GM21717 (cell line): ENCODE measurements at regions not wholly inside any gene's neighbourhood (a gene's known extent, or its start where the extent isn't known, plus 50 kb on each side); places are given as distances from the start of the nearest gene placed in this dataset.
A peak's percentile ranks its signal among the peaks of the same experiment; 100 is the strongest.
"Not testable (repeated sequence)": the region's sequence is repeated elsewhere in the genome, so short reads cannot be mapped to it uniquely, and the experiment has no call there.

Experiments used
- ATAC-seq: cut with Tn5 transposase; IDR thresholded peaks from one replicate; pipeline ENCODE4 v1.9.1; 2021; ENCODE audit warnings: mild to moderate bottlenecking, moderate library complexity; ENCODE audit not compliant: unreplicated experiment

DNA sequence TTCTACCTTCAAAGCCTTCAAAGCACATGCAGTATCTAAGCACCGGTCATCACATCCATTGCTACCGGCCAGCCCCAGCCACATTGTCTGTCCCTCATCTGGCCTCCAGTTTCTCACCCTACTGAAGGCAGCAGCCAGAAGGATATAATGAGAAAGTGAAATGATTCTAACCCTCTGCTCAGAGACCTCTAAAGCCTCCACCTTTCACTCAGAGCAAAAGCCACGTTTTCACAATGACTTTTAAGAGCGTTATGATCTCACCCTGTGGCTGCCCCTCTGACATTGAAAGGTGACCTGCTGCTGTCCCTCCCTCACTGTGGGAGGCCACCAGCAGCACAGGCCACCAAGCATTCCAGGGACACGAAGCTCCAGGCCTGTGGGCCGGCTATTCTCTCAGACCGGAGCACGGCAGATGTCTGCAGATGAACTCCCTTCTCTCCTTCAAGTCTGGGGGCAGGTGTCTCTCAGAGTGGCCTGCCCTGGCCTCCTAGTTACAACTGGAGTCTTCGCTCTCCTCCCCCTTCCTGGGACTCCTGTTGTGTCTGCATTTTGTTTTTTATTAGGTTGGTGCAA lies 94.9 kb upstream of the EEPD1 start:
- peak; percentile 81 for ATAC-seq

DNA sequence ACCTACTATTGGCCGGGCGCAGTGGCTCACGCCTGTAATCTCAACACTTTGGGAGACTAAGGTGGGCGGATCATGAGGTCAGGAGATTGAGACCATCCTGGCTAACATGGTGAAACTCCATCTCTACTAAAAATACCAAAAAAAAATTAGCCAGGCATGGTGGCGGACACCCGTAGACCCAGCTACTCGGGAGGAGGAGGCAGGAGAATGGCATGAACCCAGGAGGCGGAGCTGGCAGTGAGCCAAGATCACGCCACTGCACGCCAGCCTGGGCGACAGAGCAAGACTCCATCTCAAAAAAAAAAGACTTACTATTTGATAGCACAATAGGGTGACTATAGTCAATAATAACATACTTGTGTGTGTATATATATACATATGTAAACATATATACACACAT lies 92.7 kb upstream of the EEPD1 start:
- ATAC-seq, result not testable (repeated sequence)

- no peak for ATAC-seq
Observed at GRCh38 chr7:36062154-36062815, 90.8 kb upstream of the EEPD1 start.

GRCh38 chr7:36064676-36065075 lies 88.4 kb upstream of the EEPD1 start:
- no peak for ATAC-seq

DNA sequence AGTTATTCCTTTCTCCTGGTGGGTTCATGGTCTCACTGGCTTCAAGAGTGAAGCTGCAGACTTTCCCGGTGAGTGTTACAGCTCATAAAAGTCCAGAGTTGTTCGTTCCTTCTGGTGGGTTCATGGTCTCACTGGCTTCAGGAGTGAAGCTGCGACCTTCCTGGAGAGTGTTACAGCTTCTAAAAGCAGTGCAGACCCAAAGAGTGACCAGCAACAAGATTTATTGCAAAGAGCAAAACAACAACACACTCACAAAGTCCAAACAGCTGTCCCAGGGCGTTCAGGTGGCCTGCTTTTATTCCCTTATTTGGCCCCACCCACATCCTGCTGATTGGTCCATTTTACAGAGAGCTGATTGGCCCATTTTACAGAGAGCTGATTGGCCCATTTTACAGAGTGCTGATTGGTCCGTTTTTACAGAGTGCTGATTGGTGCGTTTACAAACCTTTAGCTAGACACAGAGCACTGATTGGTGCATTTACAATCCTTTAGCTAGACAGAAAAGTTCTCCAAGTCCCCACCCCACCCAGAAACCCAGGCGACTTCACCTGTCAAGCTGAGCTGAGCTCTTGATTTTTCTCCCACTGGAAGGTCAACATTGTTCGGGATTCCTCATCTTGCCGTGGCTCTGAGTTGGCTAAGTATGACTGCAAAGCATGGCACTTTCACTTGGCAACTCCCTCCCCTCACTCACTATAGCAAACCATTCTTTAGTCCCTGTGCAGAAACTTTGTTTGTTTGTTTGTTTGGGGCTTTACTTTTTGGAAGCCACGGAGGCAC lies 87.3 kb upstream of the EEPD1 start:
- ATAC-seq, result not testable (repeated sequence)

DNA sequence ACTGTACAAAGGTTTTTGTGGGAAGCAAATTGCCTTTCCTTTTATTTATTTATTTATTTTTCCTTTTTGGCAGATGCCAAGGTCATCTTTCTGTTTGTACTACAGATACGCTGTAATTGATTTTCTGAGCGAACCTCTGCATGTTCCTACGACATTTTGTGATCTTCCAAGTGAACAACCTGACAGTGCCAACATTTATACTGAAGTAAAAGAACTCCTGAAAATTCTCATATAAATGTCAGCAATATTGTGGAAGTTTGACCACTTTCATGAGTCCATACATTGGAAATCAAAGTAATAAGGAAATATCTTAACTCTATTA lies 86.8 kb upstream of the EEPD1 start:
- ATAC-seq, result no peak

GRCh38 chr7:36070230-36070629 lies 82.8 kb upstream of the EEPD1 start:
- no peak for ATAC-seq

GRCh38 chr7:36071605-36072004 lies 81.4 kb upstream of the EEPD1 start:
- ATAC-seq, result no peak

GRCh38 chr7:36072620-36073019 lies 80.4 kb upstream of the EEPD1 start:
- ATAC-seq, result no peak

DNA sequence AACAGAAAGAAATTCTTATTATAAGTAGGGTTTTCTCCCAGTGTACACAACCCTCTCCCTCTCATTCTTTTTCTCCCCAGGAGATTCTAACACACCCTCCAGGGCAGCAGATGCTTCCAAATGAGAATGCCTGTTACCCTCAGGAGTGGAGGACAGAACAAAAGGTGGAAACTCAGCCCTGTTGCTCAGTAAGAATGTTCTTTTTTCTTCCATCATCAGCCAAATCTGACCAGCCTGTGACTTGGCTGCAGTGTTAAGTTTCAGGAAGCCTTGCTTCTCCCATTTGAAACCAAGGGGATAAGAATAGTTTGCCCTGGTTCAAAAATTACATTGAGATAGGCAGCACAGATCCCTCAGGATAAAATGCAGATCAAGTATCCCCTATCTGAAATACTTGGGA lies 77.5 kb upstream of the EEPD1 start:
- no peak for ATAC-seq

DNA sequence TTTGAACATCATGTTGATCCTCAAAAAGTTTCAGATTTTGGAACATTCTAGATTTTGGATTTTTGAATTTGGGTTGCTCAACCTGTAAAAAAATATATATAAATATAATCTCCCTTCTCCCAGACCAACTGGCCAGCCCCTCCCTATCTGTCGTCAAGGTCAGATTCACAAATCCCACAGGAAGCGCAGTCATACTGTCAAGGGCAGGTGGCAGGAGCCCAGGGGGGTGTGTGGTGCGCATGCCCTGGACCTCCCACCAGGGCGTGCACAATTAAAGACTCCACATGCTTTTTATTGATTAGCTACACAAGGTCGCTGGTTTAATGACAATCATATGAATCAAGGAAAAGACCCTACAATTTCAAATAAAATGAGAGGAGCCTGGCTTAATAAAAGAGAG lies 77.0 kb upstream of the EEPD1 start:
- ATAC-seq, result no peak

DNA sequence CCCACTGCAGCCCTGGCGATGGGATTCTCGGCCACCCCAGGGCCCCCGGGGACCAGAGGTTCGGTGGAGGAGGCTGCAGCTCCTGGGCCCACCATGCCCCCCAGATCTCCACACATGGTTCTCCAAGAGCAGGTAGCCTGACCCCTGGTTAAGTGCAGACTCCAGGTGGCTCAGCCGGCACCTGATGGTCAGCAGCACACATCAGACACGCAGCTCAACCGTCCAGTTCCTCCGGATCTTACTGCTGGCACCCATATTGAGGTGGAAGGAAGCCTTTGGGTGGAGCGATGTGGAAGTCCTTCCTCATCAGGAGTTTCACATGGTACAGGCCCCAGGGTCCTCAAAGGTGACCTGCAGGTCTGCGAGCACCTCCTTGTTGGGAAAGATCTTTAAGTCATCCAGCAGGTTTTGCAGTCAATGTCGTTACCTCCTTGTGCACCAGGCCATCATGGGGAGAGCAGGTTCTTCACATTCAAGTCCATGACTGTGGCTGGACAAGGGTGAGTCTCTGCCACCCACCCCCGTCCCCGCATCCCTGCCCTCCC lies 74.2 kb upstream of the EEPD1 start:
- ATAC-seq, result no peak

GRCh38 chr7:36079446-36080025 lies 73.5 kb upstream of the EEPD1 start:
- no peak for ATAC-seq

DNA sequence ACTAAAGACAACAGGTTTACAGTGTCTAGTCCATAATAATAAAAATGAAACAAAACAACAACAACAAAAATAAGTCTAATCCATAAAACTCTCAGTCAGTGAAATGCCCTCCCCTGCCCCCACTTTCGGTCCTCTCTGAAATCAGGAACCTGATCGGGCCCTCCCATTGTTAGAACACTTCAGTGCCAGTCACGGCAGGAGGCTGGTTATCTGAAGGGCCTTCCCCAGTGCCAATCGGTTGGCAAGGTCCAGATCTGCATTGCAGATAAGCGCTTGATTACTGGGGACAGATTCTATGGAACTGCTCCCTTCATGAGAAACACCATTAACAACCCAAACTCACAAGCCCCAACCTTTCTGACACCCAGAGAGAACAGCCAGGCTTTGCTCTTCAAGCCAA lies 72.2 kb upstream of the EEPD1 start:
- ATAC-seq, result no peak

- ATAC-seq, result no peak
Observed at GRCh38 chr7:36082216-36082615, 70.8 kb upstream of the EEPD1 start.

- no peak for ATAC-seq
Observed at GRCh38 chr7:36082910-36083309, 70.1 kb upstream of the EEPD1 start.

GRCh38 chr7:36083626-36084380 lies 69.3 kb upstream of the EEPD1 start:
- no peak for ATAC-seq

- ATAC-seq, result no peak
Observed at GRCh38 chr7:36084485-36085091, 68.5 kb upstream of the EEPD1 start.

DNA sequence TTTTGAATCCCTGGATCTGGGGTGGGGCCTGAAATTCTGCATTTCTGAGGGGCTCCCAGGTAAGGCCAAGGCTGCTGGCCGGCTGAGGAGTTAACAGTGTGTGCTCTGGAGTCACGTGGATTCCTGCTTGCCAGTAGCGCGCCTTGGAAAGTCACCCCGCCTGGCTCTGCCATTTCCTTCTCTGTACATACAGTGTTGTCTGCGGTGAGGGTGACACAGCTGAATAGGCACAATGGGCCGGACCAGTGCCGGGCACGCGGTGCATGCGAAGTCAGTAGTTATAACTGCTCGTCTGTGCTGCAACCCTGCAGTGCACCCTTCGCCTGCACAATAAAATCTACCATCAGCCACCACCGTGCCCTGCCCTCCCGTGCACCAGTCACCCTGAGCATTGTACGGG lies 68.0 kb upstream of the EEPD1 start:
- ATAC-seq, result no peak

DNA sequence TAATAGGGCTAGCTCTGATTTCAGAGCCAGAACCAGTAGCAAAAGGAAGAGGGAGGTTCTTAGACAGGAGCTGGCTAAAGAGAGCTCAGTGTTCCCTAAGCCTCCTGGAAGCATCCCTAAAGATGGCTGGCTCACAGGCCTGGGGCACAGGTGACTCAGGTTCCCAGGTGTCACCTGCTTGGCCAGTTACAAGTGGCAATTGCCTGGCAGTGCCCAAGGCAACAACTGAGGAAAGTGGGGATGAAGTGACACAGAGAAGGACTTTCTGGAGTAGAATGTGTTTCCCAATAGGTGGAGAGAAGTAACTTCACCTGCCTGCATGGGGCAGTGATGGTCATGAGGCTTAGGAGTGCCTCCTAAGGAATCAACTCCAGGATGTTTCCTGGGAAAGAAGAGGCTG lies 66.5 kb upstream of the EEPD1 start:
- ATAC-seq, result no peak

DNA sequence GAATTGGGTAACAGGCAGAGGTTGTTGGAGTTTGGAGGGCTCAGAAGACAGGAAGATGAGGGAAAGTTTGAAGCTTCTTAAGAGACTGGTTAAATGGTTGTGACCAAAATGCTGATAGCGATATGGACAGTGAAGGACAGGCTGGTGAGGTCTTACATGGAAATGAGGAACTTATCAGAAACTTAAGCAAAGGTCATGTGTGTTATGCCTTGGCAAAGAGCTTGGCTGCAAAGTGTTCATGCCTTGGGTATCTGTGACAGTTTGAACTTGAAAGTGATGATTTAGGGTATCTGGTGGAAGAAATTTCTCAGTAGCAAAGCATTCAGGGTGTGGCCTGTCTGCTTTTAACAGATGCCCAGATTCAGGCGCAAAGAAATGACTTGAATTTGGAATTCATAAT lies 64.5 kb upstream of the EEPD1 start:
- no peak for ATAC-seq
